Colonic mucosa (tissue), 4 donors: ENCODE measurements at regions not wholly inside any gene's neighbourhood (a gene's known extent, or its start where the extent isn't known, plus 50 kb on each side); places are given as distances from the start of the nearest gene placed in this dataset.

Experiments used
- DNase-seq: peaks from one replicate; pipeline ENCODE4 v3.0.0-alpha.2; 2020
- H3K27ac ChIP-seq: fragments of 200-600 bp; one replicate; pipeline ENCODE4 v1.8.0; 2021
- H3K27me3 ChIP-seq: fragments of 200-600 bp; one replicate; pipeline ENCODE4 v1.8.0; 2021
- H3K36me3 ChIP-seq: fragments of 200-600 bp; one replicate; pipeline ENCODE4 v1.8.0; 2021
- H3K4me1 ChIP-seq: fragments of 200-600 bp; one replicate; pipeline ENCODE4 v1.8.0; 2021; ENCODE audit warnings: mild to moderate bottlenecking
- H3K4me3 ChIP-seq: fragments of 200-600 bp; one replicate; pipeline ENCODE4 v1.8.0; 2021
- H3K9ac ChIP-seq, 2 donors: one replicate each; pipeline ENCODE4 v1.7.0; 2013; ENCODE audit warnings: control low read depth in 2 of 2, low read depth in 2 of 2, low read length in 2 of 2
- H3K9me3 ChIP-seq: fragments of 200-600 bp; one replicate; pipeline ENCODE4 v1.8.0; 2021
- intact Hi-C: fragments of 100-400 bp; cut with DNase I; formaldehyde crosslinking; loops from one replicate; pipeline ENCODE4 v1.14.1; 2022
- TF ChIP-seq, protein P1 (sequence below): fragments of 200-600 bp; IDR thresholded peaks from one replicate; pipeline ENCODE4 v1.8.0; 2022; ENCODE audit warnings: antibody characterized with exemption, mild to moderate bottlenecking
- donor health status: healthy.
- donor health status: DM: no; HTN: no; CAD: no.
- donor health status: DM: no; HTN: no; CAD: no.

DNA sequence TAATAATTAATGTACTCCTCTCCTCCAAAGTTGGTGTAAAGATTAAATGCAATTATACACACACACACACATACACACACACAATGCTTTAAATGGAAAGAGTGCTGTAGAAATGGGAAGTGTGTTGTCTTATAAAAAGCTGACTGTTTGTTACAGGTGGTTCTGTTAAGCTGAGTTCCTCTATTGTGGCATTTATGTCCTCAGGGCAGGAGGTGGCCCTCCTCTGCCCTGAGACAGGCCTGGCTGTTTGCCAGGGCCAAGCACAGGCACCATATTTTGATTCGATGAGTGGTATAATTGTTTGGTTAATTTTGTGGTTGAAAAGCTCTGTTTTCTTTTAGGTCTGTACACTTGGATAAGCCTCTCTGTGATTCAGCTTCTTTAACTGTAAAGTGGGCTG is 573.9 kb downstream of the KIF4B start:
- H3K36me3 ChIP-seq, result no peaks in the 10 kb centered on the region
- H3K4me3 ChIP-seq, result no peak overlapping the region
- no peaks in the 10 kb centered on the region for H3K4me1 ChIP-seq
- intact Hi-C loops, result no loop called here
- TF ChIP-seq, protein P1, sequence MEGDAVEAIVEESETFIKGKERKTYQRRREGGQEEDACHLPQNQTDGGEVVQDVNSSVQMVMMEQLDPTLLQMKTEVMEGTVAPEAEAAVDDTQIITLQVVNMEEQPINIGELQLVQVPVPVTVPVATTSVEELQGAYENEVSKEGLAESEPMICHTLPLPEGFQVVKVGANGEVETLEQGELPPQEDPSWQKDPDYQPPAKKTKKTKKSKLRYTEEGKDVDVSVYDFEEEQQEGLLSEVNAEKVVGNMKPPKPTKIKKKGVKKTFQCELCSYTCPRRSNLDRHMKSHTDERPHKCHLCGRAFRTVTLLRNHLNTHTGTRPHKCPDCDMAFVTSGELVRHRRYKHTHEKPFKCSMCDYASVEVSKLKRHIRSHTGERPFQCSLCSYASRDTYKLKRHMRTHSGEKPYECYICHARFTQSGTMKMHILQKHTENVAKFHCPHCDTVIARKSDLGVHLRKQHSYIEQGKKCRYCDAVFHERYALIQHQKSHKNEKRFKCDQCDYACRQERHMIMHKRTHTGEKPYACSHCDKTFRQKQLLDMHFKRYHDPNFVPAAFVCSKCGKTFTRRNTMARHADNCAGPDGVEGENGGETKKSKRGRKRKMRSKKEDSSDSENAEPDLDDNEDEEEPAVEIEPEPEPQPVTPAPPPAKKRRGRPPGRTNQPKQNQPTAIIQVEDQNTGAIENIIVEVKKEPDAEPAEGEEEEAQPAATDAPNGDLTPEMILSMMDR, result no peak
- H3K27me3 ChIP-seq, result no peaks in the 10 kb centered on the region
- H3K9ac ChIP-seq, result no peak overlapping the region
- H3K27ac ChIP-seq, result no peak overlapping the region
- no peak for DNase-seq
- no peaks in the 10 kb centered on the region for H3K9me3 ChIP-seq

DNA sequence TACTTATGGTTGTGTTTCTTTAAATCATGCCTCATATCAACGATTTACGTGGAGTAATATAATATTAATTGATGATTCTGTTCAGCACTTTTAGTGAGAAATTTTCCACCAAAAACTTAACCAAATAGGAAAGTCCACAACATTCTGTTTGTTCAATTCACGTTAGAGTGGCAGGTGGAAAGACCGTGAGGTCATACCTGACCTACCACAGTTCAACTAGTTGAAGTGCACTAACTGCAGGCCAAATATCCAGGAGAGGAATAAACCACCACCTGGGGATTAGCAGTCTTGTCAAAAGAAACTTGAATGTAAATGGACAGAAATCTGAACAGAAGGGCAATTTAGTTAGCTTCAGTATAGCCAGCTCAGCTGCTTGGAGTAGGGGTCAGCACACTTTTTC is 577.7 kb downstream of the KIF4B start:
- no peaks in the 10 kb centered on the region for H3K9me3 ChIP-seq
- intact Hi-C loops, result no loop called here
- TF ChIP-seq, protein P1, result no peak
- no peaks in the 10 kb centered on the region for H3K36me3 ChIP-seq
- no peak overlapping the region for H3K27ac ChIP-seq
- no peaks in the 10 kb centered on the region for H3K4me1 ChIP-seq
- DNase-seq, result no peak
- no peaks in the 10 kb centered on the region for H3K27me3 ChIP-seq
- H3K4me3 ChIP-seq, result no peak overlapping the region
- no peak overlapping the region for H3K9ac ChIP-seq

DNA sequence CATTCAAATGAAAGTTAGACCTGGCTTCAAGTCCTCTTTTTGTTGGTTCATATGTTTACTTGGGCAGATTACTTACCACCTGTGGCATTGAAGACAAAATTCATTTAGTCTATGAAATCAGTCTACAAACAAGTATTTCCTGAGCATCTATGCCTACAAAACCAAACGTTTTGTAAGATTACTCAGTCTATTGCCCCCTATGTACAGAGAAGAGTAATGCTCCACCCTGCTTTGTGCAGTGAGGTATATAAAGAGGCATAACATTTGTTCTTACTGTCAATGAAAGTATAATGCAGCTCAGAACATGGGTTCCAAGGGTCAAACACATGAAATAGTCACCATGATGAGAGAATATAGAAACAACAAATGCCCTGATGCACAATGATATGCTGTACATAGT is 580.7 kb downstream of the KIF4B start:
- DNase-seq, result no peak
- Histone ChIP-seq H3K9ac (no peak overlapping the region), H3K27me3 (no peaks in the 10 kb centered on the region), H3K9me3 (no peaks in the 10 kb centered on the region), H3K27ac (no peak overlapping the region), H3K36me3 (no peaks in the 10 kb centered on the region), H3K4me1 (no peaks in the 10 kb centered on the region), H3K4me3 (no peak overlapping the region)
- TF ChIP-seq, protein P1, result no peak
- intact Hi-C loops, result no loop called here

DNA sequence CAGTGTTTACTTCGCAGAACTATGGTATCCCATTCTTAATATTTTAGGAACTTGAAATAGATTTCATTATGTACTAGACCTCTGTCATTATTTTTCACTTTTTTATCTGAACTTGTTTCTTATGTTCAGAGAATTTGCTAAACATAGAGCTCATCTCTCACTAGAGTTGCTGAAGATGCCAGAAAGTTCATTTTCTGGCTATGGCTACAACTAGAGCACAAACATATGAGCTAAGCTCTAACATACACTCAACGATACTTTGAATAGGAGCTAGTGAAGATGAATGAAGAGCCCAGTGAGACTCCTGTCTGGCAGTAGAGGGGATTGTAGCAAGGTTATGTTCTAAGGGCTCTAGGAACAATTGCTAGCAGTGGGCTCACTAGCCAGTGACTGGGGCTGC is 582.2 kb downstream of the KIF4B start:
- H3K9me3 ChIP-seq, result no peaks in the 10 kb centered on the region
- H3K36me3 ChIP-seq, result no peaks in the 10 kb centered on the region
- H3K27ac ChIP-seq, result no peak overlapping the region
- H3K9ac ChIP-seq, result no peak overlapping the region
- DNase-seq, result no peak
- intact Hi-C loops, result no loop called here
- no peaks in the 10 kb centered on the region for H3K4me1 ChIP-seq
- H3K27me3 ChIP-seq, result no peaks in the 10 kb centered on the region
- no peak overlapping the region for H3K4me3 ChIP-seq
- TF ChIP-seq, protein P1, result no peak

DNA sequence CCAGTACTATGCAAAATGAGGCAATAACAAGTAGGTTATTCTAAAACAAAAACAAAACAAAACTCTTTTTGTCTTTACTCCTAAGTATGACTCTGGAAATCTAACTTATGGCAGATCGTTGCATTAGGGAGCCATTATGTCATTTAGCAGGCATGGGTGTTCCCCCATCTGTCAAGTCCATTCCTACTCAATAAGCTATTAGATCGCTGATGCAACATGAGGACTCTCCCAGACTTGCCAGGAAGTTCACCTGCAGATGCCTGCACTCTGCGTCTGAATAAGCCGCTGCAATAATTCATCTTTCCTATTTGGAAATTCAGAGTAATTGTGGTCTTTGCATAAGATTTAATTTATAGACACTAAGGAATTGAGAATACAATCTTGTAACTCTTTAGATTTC is 585.0 kb downstream of the KIF4B start:
- Histone ChIP-seq H3K27me3 (no peaks in the 10 kb centered on the region), H3K9ac (no peak overlapping the region), H3K36me3 (no peaks in the 10 kb centered on the region), H3K4me1 (no peaks in the 10 kb centered on the region), H3K4me3 (no peak overlapping the region), H3K9me3 (no peaks in the 10 kb centered on the region), H3K27ac (no peak overlapping the region)
- TF ChIP-seq, protein P1, result no peak
- intact Hi-C loops, result no loop called here
- no peak for DNase-seq

DNA sequence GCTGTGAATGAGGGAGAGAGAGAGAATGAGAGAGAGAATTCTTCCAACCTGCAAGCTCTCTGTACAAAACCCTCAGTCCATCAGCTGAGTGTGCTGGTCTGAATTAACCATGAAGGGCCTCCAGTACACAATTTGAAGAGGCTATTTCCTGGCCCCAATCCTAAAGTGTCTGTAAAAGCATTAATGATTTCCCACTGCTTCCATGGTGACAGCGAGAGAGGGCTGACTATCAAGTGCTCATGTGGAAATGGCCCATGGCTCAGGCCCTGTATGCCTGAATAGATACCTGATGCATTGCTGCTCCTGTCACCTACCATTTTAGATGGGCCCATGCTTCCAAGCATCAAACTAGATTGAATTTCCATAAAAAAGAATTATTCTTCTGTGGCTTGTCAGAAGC is 592.4 kb downstream of the KIF4B start:
- intact Hi-C loops, result no loop called here
- H3K4me1 ChIP-seq, result no peaks in the 10 kb centered on the region
- no peak overlapping the region for H3K9ac ChIP-seq
- no peak overlapping the region for H3K27ac ChIP-seq
- DNase-seq, result no peak
- no peaks in the 10 kb centered on the region for H3K36me3 ChIP-seq
- H3K9me3 ChIP-seq, result no peaks in the 10 kb centered on the region
- H3K4me3 ChIP-seq, result no peak overlapping the region
- H3K27me3 ChIP-seq, result no peaks in the 10 kb centered on the region
- TF ChIP-seq, protein P1, result no peak
